GM21717 (cell line): ENCODE measurements at regions not wholly inside any gene's neighbourhood (a gene's known extent, or its start where the extent isn't known, plus 50 kb on each side); places are given as distances from the start of the nearest gene placed in this dataset.
"Not testable (repeated sequence)": the region's sequence is repeated elsewhere in the genome, so short reads cannot be mapped to it uniquely, and the experiment has no call there.

Experiments used
- ATAC-seq: cut with Tn5 transposase; IDR thresholded peaks from one replicate; pipeline ENCODE4 v1.9.1; 2021; ENCODE audit warnings: mild to moderate bottlenecking, moderate library complexity; ENCODE audit not compliant: unreplicated experiment

- ATAC-seq, result no peak
These were observed 222.4 kb downstream of the ANTXR2 start for GRCh38 chr4:79850626-79851025.

- ATAC-seq, result no peak
These were observed 224.7 kb downstream of the ANTXR2 start for GRCh38 chr4:79848329-79848728.

GRCh38 chr4:79847411-79847810 lies 225.6 kb downstream of the ANTXR2 start:
- no peak for ATAC-seq

- ATAC-seq, result no peak
These were observed 230.9 kb downstream of the ANTXR2 start for GRCh38 chr4:79842162-79842561.

- no peak for ATAC-seq
These were observed 239.2 kb downstream of the ANTXR2 start for GRCh38 chr4:79833857-79834256.

GRCh38 chr4:79831701-79832514 lies 241.1 kb downstream of the ANTXR2 start:
- no peak for ATAC-seq

GRCh38 chr4:79831119-79831528 lies 241.9 kb downstream of the ANTXR2 start:
- ATAC-seq, result no peak

- no peak for ATAC-seq
These were observed 245.7 kb downstream of the ANTXR2 start for GRCh38 chr4:79827283-79827682.

GRCh38 chr4:79823148-79823763 lies 249.8 kb downstream of the ANTXR2 start:
- no peak for ATAC-seq

- ATAC-seq, result no peak
These were observed 252.6 kb downstream of the ANTXR2 start for GRCh38 chr4:79820427-79820826.

GRCh38 chr4:79807933-79808332 lies 265.1 kb downstream of the ANTXR2 start:
- not testable (repeated sequence) for ATAC-seq

- no peak for ATAC-seq
These were observed 275.0 kb downstream of the ANTXR2 start for GRCh38 chr4:79798047-79798446.

GRCh38 chr4:79796948-79797347 lies 276.1 kb downstream of the ANTXR2 start:
- no peak for ATAC-seq

- no peak for ATAC-seq
These were observed 284.1 kb downstream of the ANTXR2 start for GRCh38 chr4:79788884-79789283.

GRCh38 chr4:79780129-79780528 lies 292.9 kb downstream of the ANTXR2 start:
- no peak for ATAC-seq

- ATAC-seq, result no peak
These were observed 300.5 kb downstream of the ANTXR2 start for GRCh38 chr4:79772510-79772909.

GRCh38 chr4:79764120-79764519 lies 308.9 kb downstream of the ANTXR2 start:
- no peak for ATAC-seq

- ATAC-seq, result no peak
These were observed 309.4 kb downstream of the ANTXR2 start for GRCh38 chr4:79763486-79764075.

GRCh38 chr4:79759793-79760192 lies 313.2 kb downstream of the ANTXR2 start:
- ATAC-seq, result no peak

GRCh38 chr4:79757600-79757999 lies 315.4 kb downstream of the ANTXR2 start:
- ATAC-seq, result no peak

- ATAC-seq, result no peak
These were observed 316.7 kb downstream of the ANTXR2 start for GRCh38 chr4:79756140-79756895.
